Thymus (tissue), 11 donors: ENCODE measurements at regions not wholly inside any gene's neighbourhood (a gene's known extent, or its start where the extent isn't known, plus 50 kb on each side); places are given as distances from the start of the nearest gene placed in this dataset.

ENCODE experiments used
- DNase-seq, 9 donors: peaks; one replicate each; pipeline ENCODE4 v3.0.0-alpha.2; 2013; ENCODE audit warnings: low spot score in 9 of 9, low read depth in 6 of 9, missing footprints in 1 of 9
- H3K27ac ChIP-seq, 2 donors: one replicate each; pipeline ENCODE4 v1.5.1; 2013; ENCODE audit warnings: control low read depth in 1 of 2, low read depth in 1 of 2, low read length in 1 of 2, mild to moderate bottlenecking in 1 of 2, moderate library complexity in 1 of 2
- H3K27me3 ChIP-seq, 2 donors: one replicate each; pipeline ENCODE4 v1.5.1; 2013; ENCODE audit warnings: low read length in 1 of 2; ENCODE audit not compliant: control insufficient read depth in 2 of 2, insufficient read depth in 1 of 2
- H3K36me3 ChIP-seq, 2 donors: one replicate each; pipeline ENCODE4 v1.5.1; 2013; ENCODE audit warnings: low read length in 1 of 2, mild to moderate bottlenecking in 1 of 2, moderate library complexity in 1 of 2; ENCODE audit not compliant: control insufficient read depth in 2 of 2, insufficient read depth in 2 of 2
- H3K4me1 ChIP-seq, 2 donors: one replicate each; pipeline ENCODE4 v1.5.1; 2013; ENCODE audit warnings: low read length in 2 of 2; ENCODE audit not compliant: control insufficient read depth in 2 of 2, insufficient read depth in 2 of 2
- H3K4me3 ChIP-seq, 2 donors: one replicate each; pipeline ENCODE4 v1.5.1; 2013; ENCODE audit warnings: low read length in 2 of 2, control low read depth in 1 of 2, mild to moderate bottlenecking in 1 of 2
- H3K9me3 ChIP-seq, 2 donors: one replicate each; pipeline ENCODE4 v1.5.1; 2013; ENCODE audit warnings: low read length in 1 of 2, mild to moderate bottlenecking in 1 of 2; ENCODE audit not compliant: control insufficient read depth in 2 of 2, insufficient read depth in 1 of 2
- WGBS: extraction: QIAGEN DNeasy Blood & Tissue Kit; methylation state at CpG from one replicate; pipeline ENCODE4 v1.1.7; 2013; 5-methylcytosine and 5-hydroxymethylcytosine counted together
- donor health status: healthy.

DNA sequence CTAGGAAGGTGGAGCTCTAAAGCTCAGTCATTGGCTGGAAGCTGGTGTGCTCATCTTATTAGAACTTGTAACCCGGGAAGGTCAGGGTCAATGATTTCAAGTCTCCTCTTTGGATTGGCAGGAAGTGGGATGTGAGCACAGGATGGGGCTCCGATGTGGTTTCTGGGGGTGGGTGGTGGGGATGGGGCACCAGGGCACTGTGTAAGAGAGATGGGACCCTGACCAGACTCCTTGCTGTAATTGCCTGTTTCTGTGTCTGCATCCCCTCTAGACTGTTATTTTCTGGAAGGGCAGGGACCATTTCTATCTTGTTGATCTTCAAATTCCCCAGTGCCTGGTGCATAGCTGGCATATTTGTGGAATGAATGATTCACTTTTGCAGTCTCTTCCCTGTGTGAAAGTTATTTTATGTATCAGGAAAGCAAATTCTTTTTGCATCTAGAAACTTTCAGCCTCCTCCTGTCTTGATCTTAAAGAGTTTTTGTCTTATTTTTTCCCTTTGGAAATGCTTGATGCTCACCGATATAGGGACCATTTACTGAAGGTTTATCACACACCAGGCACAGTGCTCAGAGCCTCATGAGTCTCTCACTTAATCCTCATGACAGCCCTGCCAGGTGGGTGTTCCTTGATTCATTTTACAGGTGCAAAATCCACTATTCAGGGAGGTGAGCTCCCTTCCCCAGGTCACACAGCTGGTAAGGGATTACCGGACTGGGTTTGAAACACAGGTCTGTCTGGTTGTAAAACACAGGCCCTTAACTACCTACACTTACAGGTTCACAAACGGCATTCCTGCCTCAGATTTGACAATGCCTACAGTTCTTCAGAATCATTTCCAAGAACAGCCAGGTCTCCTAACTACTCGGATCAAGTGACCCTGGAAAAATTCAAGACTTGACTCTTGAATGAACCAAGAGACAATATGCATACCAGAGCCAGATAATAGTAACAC, 86.9 kb upstream of the IGF1 start:
- H3K9me3 ChIP-seq = no peaks in the 10 kb centered on the region
- H3K4me1 ChIP-seq = no peaks in the 10 kb centered on the region
- 85% methylated on average over 6 of the region's 6 CpGs for WGBS
- DNase-seq = no peak
- H3K4me3 ChIP-seq = no peak overlapping the region
- H3K27me3 ChIP-seq = no peaks in the 10 kb centered on the region
- H3K36me3 ChIP-seq = no peaks in the 10 kb centered on the region
- no peak overlapping the region for H3K27ac ChIP-seq

DNA sequence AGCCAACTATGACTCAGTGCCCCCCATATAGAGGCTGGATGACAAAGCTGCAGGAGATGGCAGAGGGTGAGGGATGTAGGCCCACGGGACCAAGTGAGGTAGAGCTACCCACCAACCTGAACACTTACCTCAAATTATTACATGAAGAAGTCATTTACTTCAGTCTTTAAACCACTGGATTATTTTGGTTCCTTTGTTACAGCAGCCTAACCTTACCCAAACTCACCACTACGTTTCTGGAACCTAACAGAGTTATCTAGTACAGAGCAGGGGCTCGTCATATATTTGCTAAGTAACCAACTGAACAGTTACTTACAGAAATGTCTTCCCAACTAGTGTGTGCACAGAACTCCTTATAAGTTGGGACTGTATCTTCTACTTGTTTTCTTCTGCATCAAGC, 85.2 kb upstream of the IGF1 start:
- 92% methylated on average over 3 of the region's 3 CpGs for WGBS
- no peaks in the 10 kb centered on the region for H3K4me1 ChIP-seq
- DNase-seq = no peak

DNA sequence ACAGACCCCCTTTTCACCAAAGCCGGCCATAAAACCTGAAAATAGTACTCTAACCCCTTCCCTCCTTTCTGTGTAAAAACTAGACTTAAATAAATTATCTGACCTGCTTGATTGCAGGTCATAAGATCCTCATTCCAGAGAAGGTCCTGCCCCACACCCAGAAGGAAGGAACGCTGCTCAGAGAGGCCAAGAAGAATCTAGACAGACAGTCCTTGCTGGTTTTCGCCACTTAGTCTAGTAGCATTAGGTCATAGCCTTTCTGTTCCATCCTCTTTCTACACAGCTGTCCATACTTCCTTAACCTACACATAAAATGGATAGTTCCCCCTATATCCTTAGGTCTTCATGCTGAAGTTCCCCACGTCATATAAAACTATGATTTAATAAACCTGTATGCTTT, 83.7 kb upstream of the IGF1 start:
- no peaks in the 10 kb centered on the region for H3K9me3 ChIP-seq
- H3K4me1 ChIP-seq = no peaks in the 10 kb centered on the region
- WGBS = 89% methylated on average over 4 of the region's 4 CpGs
- H3K27me3 ChIP-seq = no peaks in the 10 kb centered on the region
- H3K4me3 ChIP-seq = no peak overlapping the region
- no peak for DNase-seq
- no peaks in the 10 kb centered on the region for H3K36me3 ChIP-seq
- H3K27ac ChIP-seq = no peak overlapping the region

More for the DNA sequence above, 85.2 kb upstream of the IGF1 start:
- no peak overlapping the region for H3K27ac ChIP-seq
- no peaks in the 10 kb centered on the region for H3K9me3 ChIP-seq
- no peaks in the 10 kb centered on the region for H3K27me3 ChIP-seq
- no peaks in the 10 kb centered on the region for H3K36me3 ChIP-seq
- no peak overlapping the region for H3K4me3 ChIP-seq

DNA sequence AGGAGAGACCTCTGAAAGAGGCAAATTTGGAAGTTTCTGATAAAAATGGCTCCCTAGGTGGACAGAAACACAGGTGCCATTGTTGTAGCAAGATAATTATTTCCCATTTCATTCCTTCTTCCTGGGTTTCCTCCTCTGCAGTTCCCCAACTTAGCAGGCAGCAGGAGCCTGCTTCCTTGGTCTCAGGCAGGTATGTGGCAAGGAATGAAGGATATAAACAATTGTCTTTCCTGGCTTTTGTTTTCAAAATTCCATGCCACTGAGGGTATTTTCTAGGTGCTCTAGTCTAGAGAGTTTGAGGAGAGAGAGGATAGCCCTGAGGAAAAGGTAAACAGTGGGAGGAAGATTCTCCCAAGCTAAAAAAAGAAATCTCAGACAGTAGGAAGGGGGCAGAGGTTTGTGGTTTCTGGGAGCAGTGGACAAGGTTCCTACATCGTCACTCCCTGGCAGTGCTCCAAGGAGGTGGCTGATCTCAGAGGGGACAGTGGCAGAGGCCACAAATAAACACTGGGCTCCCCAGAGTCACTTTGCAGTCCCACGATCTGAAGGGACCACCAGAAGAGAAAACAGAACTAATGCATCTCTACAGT, 82.6 kb upstream of the IGF1 start:
- Histone ChIP-seq H3K4me3 (no peak overlapping the region), H3K27me3 (no peaks in the 10 kb centered on the region), H3K27ac (no peak overlapping the region), H3K36me3 (no peaks in the 10 kb centered on the region), H3K9me3 (no peaks in the 10 kb centered on the region), H3K4me1 (no peaks in the 10 kb centered on the region)
- no peak for DNase-seq
- 43% methylated on average over 2 of the region's 2 CpGs for WGBS

DNA sequence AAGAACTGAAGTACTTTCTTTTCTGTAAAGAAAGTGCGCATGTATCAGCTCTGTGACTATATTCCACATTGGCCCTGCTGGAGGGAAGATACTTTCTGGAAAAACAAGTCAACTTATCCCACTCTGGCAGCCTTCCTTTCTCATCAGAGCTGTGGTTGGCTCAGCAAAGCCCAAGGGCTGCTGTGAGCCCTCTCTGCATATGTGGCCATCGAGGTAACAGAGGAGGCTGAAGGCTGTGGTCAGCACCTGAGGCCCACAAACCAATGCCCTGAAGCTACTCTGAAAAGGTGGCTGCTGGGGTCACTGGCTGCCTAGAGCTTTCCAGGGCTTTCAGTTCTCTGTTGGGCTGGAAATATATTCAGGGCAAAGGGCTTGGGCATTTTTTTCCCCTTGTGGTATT, 70.8 kb upstream of the IGF1 start:
- 90% methylated on average over 2 of the region's 2 CpGs for WGBS
- no peak for DNase-seq

DNA sequence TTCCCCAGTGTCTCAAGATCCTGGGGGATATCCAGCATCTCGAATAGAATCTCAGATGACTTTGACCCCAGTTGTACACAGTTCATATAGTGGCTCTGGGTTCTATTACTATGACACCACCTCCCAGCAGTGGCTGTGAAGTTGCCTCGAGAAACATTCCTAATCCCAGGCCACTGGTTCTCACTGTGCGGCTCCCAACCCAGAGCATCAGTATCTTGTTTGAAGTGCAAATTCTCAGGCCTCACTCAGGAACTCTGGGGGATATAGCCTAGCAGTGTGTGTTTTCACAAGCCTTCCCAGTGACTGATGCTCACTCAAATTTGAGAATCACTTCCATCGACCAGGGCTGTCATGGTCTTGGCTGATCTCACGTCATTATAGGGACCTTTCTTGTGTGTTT, 69.3 kb upstream of the IGF1 start:
- no peaks in the 10 kb centered on the region for H3K4me1 ChIP-seq
- no peak for DNase-seq
- WGBS = 73% methylated on average over 5 of the region's 5 CpGs
- H3K9me3 ChIP-seq = no peaks in the 10 kb centered on the region
- no peaks in the 10 kb centered on the region for H3K36me3 ChIP-seq
- no peak overlapping the region for H3K4me3 ChIP-seq
- no peaks in the 10 kb centered on the region for H3K27me3 ChIP-seq
- no peak overlapping the region for H3K27ac ChIP-seq

More for the DNA sequence above, 70.8 kb upstream of the IGF1 start:
- H3K4me3 ChIP-seq = no peak overlapping the region
- no peaks in the 10 kb centered on the region for H3K27me3 ChIP-seq
- H3K27ac ChIP-seq = no peak overlapping the region
- H3K4me1 ChIP-seq = no peaks in the 10 kb centered on the region
- H3K36me3 ChIP-seq = no peaks in the 10 kb centered on the region
- no peaks in the 10 kb centered on the region for H3K9me3 ChIP-seq

DNA sequence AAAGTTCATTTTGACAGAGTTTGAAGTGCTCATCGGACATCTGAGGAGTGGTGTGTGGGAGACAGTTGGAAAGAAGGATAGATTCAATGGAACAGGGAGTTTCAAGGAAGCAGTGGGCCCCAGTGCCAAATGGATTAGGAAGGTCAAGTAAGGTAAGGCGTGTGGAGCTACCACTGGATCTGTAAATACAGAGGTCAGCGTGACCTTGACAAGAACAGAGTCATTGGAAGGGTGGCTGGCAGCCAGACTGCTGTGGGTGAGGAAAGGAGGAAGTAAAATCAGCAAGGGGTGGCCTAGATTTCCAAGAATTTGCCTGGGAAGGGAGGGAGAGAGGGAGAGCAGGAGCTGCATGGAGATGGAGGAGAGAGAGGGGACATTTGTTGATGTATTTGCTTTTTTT, 68.2 kb upstream of the IGF1 start:
- no peak for DNase-seq
- no peaks in the 10 kb centered on the region for H3K9me3 ChIP-seq
- H3K27me3 ChIP-seq = no peaks in the 10 kb centered on the region
- H3K36me3 ChIP-seq = no peaks in the 10 kb centered on the region
- no peaks in the 10 kb centered on the region for H3K4me1 ChIP-seq
- H3K4me3 ChIP-seq = no peak overlapping the region
- H3K27ac ChIP-seq = no peak overlapping the region
- 70% methylated on average over 3 of the region's 3 CpGs for WGBS

DNA sequence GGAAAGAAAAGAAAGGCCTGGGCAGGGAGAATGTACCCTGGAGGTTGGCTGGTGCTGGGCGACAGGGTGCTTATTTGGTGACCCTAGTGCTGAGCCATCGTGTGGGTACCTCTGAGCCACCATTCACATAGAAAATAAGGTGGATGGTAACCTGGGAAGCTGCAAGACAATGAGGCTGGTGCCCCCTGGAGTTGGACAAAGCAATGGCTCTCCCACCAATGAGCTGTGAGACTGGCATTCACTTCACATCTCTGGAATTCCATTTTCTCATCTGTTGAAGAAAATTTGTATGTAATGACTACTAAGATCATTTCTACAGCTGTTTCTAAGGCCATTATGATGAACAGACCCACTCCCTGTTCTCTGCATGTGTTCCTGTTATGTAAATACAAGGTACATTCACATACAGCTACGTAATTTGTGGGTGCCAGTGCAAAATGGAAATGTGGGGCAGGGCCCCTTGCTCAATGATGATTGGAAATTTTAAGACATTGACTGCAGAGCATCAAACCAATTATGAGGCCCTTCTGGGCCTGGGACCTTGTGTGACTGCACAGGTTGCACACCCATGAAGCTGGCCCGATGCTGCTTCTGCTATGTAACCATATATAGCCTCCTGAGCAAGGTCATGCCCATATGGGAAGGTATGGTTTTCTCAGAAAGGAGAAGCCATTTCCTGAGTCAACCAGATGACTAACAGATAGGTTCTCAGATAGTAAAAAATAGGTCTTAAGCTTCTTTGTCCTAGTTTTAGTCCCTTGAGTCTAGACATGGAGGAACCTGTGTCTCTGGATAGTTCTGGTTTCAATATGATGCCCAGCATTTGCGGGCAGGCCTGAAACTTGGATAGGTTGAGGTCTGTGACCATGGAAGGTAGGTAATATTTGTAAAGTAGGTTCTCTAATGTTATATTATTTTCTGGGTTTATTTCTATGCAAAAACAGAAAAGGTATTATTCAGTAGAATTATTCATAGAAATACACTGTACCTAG, 63.4 kb upstream of the IGF1 start:
- Histone ChIP-seq H3K27ac (no peak overlapping the region), H3K9me3 (no peaks in the 10 kb centered on the region), H3K4me3 (no peak overlapping the region), H3K36me3 (no peaks in the 10 kb centered on the region), H3K4me1 (no peaks in the 10 kb centered on the region), H3K27me3 (no peaks in the 10 kb centered on the region)
- 76% methylated on average over 5 of the region's 5 CpGs for WGBS
- DNase-seq = peak in 1 of 9 donors; percentile 6
